Right lobe of liver (tissue), 4 donors: ENCODE measurements at regions not wholly inside any gene's neighbourhood (a gene's known extent, or its start where the extent isn't known, plus 50 kb on each side); places are given as distances from the start of the nearest gene placed in this dataset.

Experiments
- CTCF ChIP-seq, 4 donors: fragments of 200-600 bp in 3 of 4; fragments of 450-650 bp in 1 of 4; IDR thresholded peaks; one replicate each; pipeline versions ENCODE4 v1.5.1 to v1.8.0; 2016 to 2022; ENCODE audit warnings: antibody characterized with exemption in 4 of 4, mild to moderate bottlenecking in 2 of 4
- POLR2A ChIP-seq: fragments of 450-650 bp; IDR thresholded peaks from one replicate; pipeline ENCODE4 v1.6.1; 2017; ENCODE audit warnings: antibody characterized with exemption, mild to moderate bottlenecking
- donor health status: DM: no; HTN: no; CAD: no.
- donor health status: DM: no; HTN: no; CAD: no.
- donor health status: DM: no; HTN: yes; CAD: no.

GRCh38 chr2:17311106-17311619 lies 207.1 kb downstream of the RAD51AP2 start:
- TF ChIP-seq CTCF (IDR thresholded peaks at IDR 0.05), result no peak
- TF ChIP-seq POLR2A, result no peak
